Activated CD8-positive, alpha-beta memory T cell treated with anti-CD3 and anti-CD28 coated beads, Interleukin-2, amount 50 U/mL, for 4 hours (primary cell): ENCODE measurements at regions not wholly inside any gene's neighbourhood (a gene's known extent, or its start where the extent isn't known, plus 50 kb on each side); places are given as distances from the start of the nearest gene placed in this dataset.
"Not testable (repeated sequence)": the region's sequence is repeated elsewhere in the genome, so short reads cannot be mapped to it uniquely, and the experiment has no call there.

Source experiments
- DNase-seq: peaks from one replicate; pipeline ENCODE4 v3.0.0-alpha.2; 2020

- DNase-seq = no peak
Observed at GRCh38 chr4:114310296-114310925, 288.2 kb upstream of the UGT8 start.

- no peak for DNase-seq
Observed at GRCh38 chr4:114311787-114312186, 286.8 kb upstream of the UGT8 start.

GRCh38 chr4:114312338-114312737 is 286.3 kb upstream of the UGT8 start:
- no peak for DNase-seq

- no peak for DNase-seq
Observed at GRCh38 chr4:114316789-114317188, 281.8 kb upstream of the UGT8 start.

GRCh38 chr4:114317564-114317963 is 281.0 kb upstream of the UGT8 start:
- DNase-seq = no peak

- DNase-seq = no peak
Observed at GRCh38 chr4:114318309-114318708, 280.3 kb upstream of the UGT8 start.

GRCh38 chr4:114320126-114320525 is 278.5 kb upstream of the UGT8 start:
- DNase-seq = no peak

GRCh38 chr4:114321366-114321765 is 277.2 kb upstream of the UGT8 start:
- DNase-seq = no peak

- DNase-seq = no peak
Observed at GRCh38 chr4:114323841-114324240, 274.8 kb upstream of the UGT8 start.

- no peak for DNase-seq
Observed at GRCh38 chr4:114326358-114326757, 272.2 kb upstream of the UGT8 start.

GRCh38 chr4:114332119-114332518 is 266.5 kb upstream of the UGT8 start:
- no peak for DNase-seq

- DNase-seq = not testable (repeated sequence)
Observed at GRCh38 chr4:114334363-114334762, 264.2 kb upstream of the UGT8 start.

- no peak for DNase-seq
Observed at GRCh38 chr4:114334884-114335330, 263.7 kb upstream of the UGT8 start.

- no peak for DNase-seq
Observed at GRCh38 chr4:114335339-114335738, 263.3 kb upstream of the UGT8 start.

- DNase-seq = no peak
Observed at GRCh38 chr4:114343015-114343414, 255.6 kb upstream of the UGT8 start.

GRCh38 chr4:114349543-114350175 is 248.9 kb upstream of the UGT8 start:
- DNase-seq = no peak

GRCh38 chr4:114358901-114359300 is 239.7 kb upstream of the UGT8 start:
- DNase-seq = no peak

- no peak for DNase-seq
Observed at GRCh38 chr4:114361249-114361648, 237.4 kb upstream of the UGT8 start.

- DNase-seq = no peak
Observed at GRCh38 chr4:114364857-114365256, 233.8 kb upstream of the UGT8 start.

GRCh38 chr4:114365591-114365990 is 233.0 kb upstream of the UGT8 start:
- no peak for DNase-seq

- no peak for DNase-seq
Observed at GRCh38 chr4:114366368-114366767, 232.2 kb upstream of the UGT8 start.

GRCh38 chr4:114368751-114369150 is 229.9 kb upstream of the UGT8 start:
- no peak for DNase-seq

- no peak for DNase-seq
Observed at GRCh38 chr4:114373508-114373907, 225.1 kb upstream of the UGT8 start.

GRCh38 chr4:114378305-114378903 is 220.2 kb upstream of the UGT8 start:
- no peak for DNase-seq

GRCh38 chr4:114383067-114383466 is 215.5 kb upstream of the UGT8 start:
- DNase-seq = no peak
